ENCODE measurements at regions not wholly inside any gene's neighbourhood (a gene's known extent, or its start where the extent isn't known, plus 50 kb on each side); places are given as distances from the start of the nearest gene placed in this dataset.
A peak's percentile ranks its signal among the peaks of the same experiment; 100 is the strongest.

DNA sequence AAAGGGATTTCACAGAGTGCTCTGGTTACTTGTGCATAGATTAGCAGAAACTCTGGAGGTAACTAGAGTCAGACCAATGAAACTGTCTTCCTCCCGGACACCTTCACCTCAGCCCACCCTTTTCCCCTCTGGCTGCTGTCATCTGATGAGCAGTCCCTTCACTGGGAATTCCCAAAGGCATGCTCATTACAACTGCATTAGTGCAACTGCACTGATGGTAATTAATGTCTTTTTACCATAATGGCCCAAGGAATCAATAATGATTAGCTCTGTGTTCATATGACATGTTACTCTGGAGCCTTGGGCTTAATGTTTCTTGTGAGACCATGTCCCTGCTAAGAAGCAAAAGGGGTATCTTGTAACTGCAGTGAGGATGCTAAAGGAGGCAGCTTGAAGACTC, 304.5 kb downstream of the GRIN2B start:
- TF ChIP-seq, protein P1, sequence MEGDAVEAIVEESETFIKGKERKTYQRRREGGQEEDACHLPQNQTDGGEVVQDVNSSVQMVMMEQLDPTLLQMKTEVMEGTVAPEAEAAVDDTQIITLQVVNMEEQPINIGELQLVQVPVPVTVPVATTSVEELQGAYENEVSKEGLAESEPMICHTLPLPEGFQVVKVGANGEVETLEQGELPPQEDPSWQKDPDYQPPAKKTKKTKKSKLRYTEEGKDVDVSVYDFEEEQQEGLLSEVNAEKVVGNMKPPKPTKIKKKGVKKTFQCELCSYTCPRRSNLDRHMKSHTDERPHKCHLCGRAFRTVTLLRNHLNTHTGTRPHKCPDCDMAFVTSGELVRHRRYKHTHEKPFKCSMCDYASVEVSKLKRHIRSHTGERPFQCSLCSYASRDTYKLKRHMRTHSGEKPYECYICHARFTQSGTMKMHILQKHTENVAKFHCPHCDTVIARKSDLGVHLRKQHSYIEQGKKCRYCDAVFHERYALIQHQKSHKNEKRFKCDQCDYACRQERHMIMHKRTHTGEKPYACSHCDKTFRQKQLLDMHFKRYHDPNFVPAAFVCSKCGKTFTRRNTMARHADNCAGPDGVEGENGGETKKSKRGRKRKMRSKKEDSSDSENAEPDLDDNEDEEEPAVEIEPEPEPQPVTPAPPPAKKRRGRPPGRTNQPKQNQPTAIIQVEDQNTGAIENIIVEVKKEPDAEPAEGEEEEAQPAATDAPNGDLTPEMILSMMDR (IDR thresholded peaks at IDR 0.05; ENCODE audit: low read length, missing control alignments), result no peak
- no peak for DNase-seq (ENCODE audit: low read depth)
- no peak overlapping the region for H3K4me3 ChIP-seq (replicated peaks; ENCODE audit: low read depth, low read length)

DNA sequence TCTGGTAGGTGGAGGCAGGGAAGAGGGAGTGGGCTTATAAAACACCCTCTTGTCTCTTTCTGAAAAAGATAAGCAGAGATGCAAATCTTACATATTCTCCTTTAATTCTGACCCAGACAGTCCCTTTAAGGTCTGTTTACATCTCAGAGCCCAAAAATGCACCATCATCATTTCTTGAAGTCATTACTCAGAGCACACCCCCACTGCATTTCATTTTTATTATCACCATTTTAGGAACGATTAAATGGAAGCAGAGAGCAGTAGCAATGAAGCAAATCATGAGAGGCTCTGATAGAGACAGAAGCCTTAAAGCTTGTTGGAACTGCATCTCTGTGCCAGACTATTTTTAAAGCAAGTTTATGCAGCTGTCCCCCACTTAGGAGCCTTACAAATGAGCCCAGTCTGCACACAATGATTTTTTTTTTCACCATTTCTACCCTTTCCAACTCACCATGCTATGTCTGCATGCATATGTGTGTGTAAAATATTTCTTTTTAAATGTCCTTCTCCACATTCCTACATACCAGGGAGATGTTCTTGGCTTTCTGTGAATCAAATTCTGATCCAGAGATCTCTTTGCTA, 311.0 kb downstream of the GRIN2B start:
- no peak for DNase-seq (ENCODE audit: low read depth)
- H3K4me3 ChIP-seq (replicated peaks; ENCODE audit: low read depth, low read length), result no peak overlapping the region
- TF ChIP-seq, protein P1 (IDR thresholded peaks at IDR 0.05; ENCODE audit: low read length, missing control alignments), result no peak

DNA sequence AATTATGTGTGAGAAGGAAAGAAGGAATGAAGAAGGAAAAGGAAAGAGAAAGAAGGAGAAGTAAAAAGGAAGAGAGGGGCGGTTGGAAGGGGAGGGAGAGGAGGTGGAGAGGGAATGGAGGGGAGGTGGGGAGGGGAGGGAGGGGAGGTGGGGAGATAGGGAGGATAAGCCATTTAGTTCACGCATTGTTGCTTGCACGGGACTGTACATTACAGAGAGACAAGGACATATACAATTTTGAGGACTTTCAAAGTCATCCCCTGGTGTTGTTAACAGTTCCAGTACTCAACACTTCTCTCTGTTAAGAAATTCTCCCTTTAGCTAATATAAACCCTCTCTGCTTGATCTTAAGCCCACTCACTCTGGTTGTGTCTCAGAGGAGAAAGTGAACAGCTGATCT, 312.5 kb downstream of the GRIN2B start:
- TF ChIP-seq, protein P1 (IDR thresholded peaks at IDR 0.05; ENCODE audit: low read length, missing control alignments), result no peak
- no peak for DNase-seq (ENCODE audit: low read depth)
- no peak overlapping the region for H3K4me3 ChIP-seq (replicated peaks; ENCODE audit: low read depth, low read length)

DNA sequence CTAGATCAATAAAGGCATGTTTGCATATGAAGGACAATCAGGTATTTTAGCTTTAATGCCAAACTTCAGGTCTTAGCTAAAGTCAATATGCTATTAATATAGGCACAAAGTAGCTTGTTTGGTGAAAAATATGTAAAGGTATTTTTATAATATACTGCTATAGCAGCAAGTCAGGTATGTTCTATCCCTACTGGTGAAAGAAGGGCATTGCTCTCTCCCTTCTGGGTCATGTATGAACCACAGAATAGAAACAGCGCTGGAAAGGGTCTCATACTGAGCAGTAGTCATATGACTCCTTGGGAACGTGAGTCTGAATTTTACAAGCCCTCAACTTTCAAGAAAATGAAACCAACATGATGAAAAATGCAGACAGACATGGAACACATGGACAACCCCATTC, 314.6 kb downstream of the GRIN2B start:
- no peak overlapping the region for H3K4me3 ChIP-seq (replicated peaks; ENCODE audit: low read depth, low read length)
- TF ChIP-seq, protein P1 (IDR thresholded peaks at IDR 0.05; ENCODE audit: low read length, missing control alignments), result no peak
- no peak for DNase-seq (ENCODE audit: low read depth)

DNA sequence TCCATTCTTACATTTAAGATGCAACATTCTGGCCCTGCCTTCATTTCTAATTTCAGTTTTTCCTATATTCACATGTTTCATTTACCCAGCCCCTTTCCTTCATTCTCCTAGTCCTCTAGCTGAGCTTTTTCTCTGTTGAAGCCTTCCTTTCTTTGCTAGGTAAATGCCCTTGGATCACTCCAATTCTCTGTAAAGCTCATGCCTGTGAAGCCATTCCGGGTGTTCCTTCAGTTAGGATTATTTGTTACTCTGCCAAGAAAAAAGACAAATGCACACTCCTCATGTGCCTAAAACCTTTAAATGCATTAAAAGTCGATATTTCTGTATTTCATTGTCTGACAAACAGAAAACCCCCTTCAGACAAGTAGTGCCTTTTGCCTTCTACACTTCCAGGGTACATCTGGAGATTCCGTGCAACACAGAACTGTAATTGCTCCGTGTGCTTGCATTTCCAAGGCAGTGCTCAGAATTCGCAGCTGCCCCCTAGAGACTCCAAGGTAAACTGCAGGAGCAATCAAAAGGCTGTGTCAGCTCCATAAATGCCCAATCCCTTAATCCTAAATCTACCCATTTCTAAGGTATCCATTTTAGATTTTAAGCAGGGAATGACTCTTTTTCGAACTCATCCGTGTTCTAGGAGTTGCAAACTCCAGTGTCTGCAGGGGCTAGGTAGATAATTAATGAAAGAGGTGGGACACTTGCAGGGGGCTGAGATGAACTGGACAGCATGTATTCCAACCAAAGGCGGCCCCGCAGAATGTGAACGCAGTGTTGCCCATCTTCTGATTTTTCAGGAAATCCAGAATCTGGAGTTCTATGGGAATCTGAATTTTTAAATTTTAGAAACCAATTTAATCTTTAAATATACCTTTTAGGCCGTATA, 320.2 kb downstream of the GRIN2B start:
- peak; percentile 56 for DNase-seq (ENCODE audit: low read depth)
- H3K4me3 ChIP-seq (replicated peaks; ENCODE audit: low read depth, low read length), result no peak overlapping the region
- TF ChIP-seq, protein P1 (IDR thresholded peaks at IDR 0.05; ENCODE audit: low read length, missing control alignments), result peak; percentile 87

DNA sequence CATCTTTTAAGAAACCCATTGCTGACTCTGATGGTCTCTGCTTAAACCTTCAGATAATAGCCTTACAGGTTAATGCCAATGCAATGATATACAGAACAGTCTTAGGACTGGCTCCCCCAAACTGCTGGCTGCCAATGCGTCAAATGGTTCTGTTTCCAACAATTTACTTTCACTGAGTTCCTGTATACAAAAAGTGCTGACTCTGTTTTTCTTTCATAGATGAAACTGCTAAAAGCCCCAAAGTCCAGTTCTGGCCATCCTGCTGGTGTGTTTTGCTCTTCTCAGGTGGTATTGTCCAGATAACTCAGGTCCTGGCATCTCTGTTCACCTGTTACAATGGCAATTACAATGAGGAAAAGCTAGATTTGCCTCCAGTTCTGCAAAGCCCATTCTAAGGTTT, 326.9 kb downstream of the GRIN2B start:
- no peak for DNase-seq (ENCODE audit: low read depth)
- TF ChIP-seq, protein P1 (IDR thresholded peaks at IDR 0.05; ENCODE audit: low read length, missing control alignments), result no peak
- H3K4me3 ChIP-seq (replicated peaks; ENCODE audit: low read depth, low read length), result no peak overlapping the region
